ENCODE measurements at regions not wholly inside any gene's neighbourhood (a gene's known extent, or its start where the extent isn't known, plus 50 kb on each side); places are given as distances from the start of the nearest gene placed in this dataset.
A peak's percentile ranks its signal among the peaks of the same experiment; 100 is the strongest.

DNA sequence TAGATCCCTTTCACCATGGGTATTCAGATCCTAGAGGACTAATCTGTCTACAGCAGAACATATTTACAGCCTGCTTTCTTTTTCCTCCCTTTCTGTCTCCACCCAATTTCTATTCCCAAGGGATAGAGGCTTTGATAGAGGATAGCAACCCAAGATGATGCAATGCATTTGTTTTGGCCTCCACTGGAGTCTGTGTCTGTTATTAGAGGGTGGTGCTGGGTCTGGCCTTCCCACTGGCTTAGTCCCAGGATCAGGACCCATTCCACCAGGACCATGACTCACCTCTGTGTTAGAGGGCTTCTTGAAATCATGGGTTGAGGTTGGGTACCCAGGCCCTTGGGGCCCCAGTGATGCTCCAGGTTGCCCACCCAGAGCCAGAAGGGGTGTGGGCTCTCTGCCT lies 239.7 kb upstream of the TNP1 start:
- TF ChIP-seq, protein P1, sequence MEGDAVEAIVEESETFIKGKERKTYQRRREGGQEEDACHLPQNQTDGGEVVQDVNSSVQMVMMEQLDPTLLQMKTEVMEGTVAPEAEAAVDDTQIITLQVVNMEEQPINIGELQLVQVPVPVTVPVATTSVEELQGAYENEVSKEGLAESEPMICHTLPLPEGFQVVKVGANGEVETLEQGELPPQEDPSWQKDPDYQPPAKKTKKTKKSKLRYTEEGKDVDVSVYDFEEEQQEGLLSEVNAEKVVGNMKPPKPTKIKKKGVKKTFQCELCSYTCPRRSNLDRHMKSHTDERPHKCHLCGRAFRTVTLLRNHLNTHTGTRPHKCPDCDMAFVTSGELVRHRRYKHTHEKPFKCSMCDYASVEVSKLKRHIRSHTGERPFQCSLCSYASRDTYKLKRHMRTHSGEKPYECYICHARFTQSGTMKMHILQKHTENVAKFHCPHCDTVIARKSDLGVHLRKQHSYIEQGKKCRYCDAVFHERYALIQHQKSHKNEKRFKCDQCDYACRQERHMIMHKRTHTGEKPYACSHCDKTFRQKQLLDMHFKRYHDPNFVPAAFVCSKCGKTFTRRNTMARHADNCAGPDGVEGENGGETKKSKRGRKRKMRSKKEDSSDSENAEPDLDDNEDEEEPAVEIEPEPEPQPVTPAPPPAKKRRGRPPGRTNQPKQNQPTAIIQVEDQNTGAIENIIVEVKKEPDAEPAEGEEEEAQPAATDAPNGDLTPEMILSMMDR (IDR thresholded peaks at IDR 0.05; ENCODE audit: insufficient read depth, low read length) = no peak
- no peak overlapping the region for H3K4me3 ChIP-seq (ENCODE audit: low read depth, low read length)
- DNase-seq (ENCODE audit: low read depth) = peak; percentile 93

DNA sequence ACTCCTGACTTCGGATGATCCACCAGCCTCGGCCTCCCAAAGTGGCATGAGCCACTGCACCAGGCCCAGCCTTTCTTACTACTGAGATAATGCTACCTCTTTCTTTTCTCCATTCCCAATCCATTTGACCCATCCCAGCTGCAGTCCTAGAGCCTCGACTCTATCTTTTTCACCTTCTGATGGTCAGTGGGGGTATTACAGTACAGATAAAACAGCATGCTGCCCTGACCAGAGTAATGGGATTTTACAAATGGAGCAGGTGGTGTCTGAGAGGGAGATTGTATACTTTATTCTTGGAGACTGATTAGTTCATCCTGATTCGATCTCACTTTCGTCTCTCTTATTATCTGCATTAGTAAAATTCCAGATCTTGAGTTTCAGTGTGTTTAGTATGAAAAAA lies 238.6 kb upstream of the TNP1 start:
- TF ChIP-seq, protein P1 (IDR thresholded peaks at IDR 0.05; ENCODE audit: insufficient read depth, low read length) = no peak
- no peak overlapping the region for H3K4me3 ChIP-seq (ENCODE audit: low read depth, low read length)
- DNase-seq (ENCODE audit: low read depth) = no peak

DNA sequence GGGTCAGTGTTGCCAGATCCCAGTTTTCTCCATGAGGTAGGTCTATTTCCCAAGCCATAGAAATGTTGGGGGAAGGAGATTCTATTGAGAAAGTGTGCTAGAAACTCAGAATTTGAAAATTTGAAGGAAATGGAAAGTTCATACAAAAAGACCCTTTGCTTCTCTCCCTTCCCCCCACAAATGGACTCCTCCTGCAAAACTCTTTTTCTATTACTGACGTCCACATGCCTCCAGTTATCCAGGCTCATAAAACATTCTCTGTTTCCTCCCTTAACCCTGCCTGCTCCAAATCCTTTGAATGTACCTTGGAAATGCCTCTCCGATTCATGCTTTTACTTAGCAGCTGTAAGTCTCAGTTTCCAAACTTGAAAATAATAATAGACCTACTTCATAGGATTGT lies 237.5 kb upstream of the TNP1 start:
- no peak for DNase-seq (ENCODE audit: low read depth)
- H3K4me3 ChIP-seq (ENCODE audit: low read depth, low read length) = no peak overlapping the region
- TF ChIP-seq, protein P1 (IDR thresholded peaks at IDR 0.05; ENCODE audit: insufficient read depth, low read length) = no peak

DNA sequence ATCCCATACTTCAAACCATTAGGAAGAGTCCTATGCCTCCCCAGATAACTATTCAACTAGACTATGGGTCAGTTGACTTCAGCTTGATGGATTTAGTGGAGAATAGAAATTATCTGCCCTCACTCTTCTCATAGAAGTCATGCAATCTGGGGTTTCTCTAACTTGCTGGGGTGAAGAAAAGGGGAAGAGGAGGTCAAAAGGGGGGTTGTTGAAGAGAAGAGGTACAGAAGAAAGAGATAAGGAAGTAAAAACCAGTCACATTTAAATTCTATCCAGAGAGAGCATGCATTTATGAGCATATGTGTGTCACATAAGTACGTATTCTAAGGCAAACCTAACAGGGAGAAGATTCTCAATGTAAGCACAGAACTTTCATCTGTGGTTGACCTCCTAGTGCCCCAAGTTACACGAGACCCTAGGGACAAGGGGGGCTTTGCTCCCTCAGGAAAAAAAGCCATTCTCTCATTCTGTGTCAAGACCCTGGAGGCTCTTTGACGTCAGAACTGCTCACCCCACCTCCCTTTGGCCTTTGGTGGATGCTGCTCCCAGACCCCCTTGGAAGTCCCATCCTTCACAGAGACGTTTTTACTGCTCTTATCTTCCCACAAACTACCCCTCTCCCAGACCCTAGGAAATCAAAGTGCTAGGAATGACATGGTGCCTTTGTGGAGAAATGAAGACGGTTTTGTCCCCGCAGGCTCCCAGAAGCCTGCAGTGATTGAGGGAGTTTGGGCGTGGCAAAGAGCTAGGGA lies 236.8 kb upstream of the TNP1 start:
- H3K4me3 ChIP-seq (ENCODE audit: low read depth, low read length) = no peak overlapping the region
- TF ChIP-seq, protein P1 (IDR thresholded peaks at IDR 0.05; ENCODE audit: insufficient read depth, low read length) = no peak

DNA sequence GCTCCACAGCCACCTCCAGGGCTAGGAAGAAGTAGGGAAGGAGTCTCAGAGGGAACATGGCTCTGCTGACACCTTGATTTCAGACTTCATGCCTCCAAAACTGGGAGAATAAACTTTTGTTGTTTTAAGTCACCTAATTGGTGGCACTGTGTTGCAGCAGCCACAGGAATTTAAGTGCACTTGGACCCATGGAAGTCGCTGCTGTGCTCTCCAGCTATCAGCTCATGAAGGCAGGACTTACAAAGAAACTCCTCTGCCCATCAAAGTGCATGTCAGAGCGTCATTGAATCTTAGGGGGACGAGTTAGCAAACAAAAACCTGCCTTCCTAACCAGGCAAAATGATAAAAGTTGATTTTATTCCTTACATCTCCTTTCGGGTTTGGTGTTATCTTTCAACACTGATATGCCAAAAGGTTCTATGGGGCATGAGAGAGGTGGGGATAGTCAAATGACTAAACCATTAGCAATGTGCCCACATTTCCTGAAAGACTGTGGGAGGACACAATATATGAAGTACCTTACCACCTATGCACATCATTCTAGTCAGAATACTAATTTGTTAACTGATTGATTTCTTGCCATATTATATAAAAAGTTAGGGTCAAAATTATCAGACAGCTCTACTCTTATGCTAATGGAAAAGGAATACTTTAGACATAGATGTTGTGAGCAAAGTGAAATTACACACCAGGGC lies 235.8 kb upstream of the TNP1 start:
- no peak for DNase-seq (ENCODE audit: low read depth)
- H3K4me3 ChIP-seq (ENCODE audit: low read depth, low read length) = no peak overlapping the region
- TF ChIP-seq, protein P1 (IDR thresholded peaks at IDR 0.05; ENCODE audit: insufficient read depth, low read length) = no peak

More for the DNA sequence above, 236.8 kb upstream of the TNP1 start:
- no peak for DNase-seq (ENCODE audit: low read depth)

DNA sequence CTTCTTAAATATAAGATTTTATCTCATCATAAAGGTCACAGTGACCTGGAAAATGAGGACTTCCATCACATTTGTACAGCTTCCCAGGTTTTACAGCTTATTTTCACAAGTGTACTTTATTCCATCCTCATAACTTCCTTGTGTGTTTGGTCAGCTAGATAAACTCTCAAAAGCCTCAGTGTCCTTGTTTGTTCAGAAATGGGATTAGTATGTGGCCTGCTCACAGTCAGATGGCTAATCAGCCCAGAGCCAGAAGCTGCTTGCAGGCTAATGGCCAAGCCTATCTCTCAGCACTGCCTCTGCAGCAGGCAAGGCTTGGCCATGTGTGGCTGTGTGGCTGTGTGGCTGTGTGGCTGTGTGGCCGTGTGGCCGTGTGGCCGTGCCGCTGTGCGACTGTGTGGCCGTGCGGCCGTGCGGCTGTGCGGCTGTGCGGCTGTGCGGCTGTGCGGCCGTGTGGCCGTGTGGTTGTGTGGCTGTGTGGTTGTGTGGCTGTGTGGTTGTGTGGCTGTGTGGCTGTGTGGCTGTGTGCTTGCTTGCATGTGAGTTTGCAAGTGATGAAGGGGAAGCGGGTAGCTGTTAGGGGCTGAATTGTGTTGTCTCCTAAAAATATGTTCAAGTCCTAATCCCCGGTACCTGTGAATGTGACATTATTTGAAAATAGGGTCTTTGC lies 233.0 kb upstream of the TNP1 start:
- TF ChIP-seq, protein P1 (IDR thresholded peaks at IDR 0.05; ENCODE audit: insufficient read depth, low read length) = no peak
- no peak for DNase-seq (ENCODE audit: low read depth)

More for the DNA sequence above, 233.0 kb upstream of the TNP1 start:
- no peak overlapping the region for H3K4me3 ChIP-seq (ENCODE audit: low read depth, low read length)

Measured in fibroblast of the aortic adventitia (primary cell).